HG03469 (cell line): ENCODE measurements at regions not wholly inside any gene's neighbourhood (a gene's known extent, or its start where the extent isn't known, plus 50 kb on each side); places are given as distances from the start of the nearest gene placed in this dataset.

Experiments used
- ATAC-seq: cut with Tn5 transposase; IDR thresholded peaks from one replicate; pipeline ENCODE4 v1.9.1; 2021; ENCODE audit warnings: mild to moderate bottlenecking, moderate library complexity, moderate number of reproducible peaks; ENCODE audit not compliant: unreplicated experiment

GRCh38 chr6:169937389-169938261 is 186.2 kb downstream of the ERMARD start:
- ATAC-seq: no peak

- no peak for ATAC-seq
Observed at GRCh38 chr6:169936355-169936975, 185.0 kb downstream of the ERMARD start.

- ATAC-seq: no peak
Observed at GRCh38 chr6:169935861-169936260, 184.4 kb downstream of the ERMARD start.

- no peak for ATAC-seq
Observed at GRCh38 chr6:169935348-169935718, 183.9 kb downstream of the ERMARD start.

GRCh38 chr6:169934699-169935347 is 183.4 kb downstream of the ERMARD start:
- ATAC-seq: no peak

GRCh38 chr6:169933839-169934698 is 182.6 kb downstream of the ERMARD start:
- no peak for ATAC-seq

- ATAC-seq: no peak
Observed at GRCh38 chr6:169933251-169933821, 181.9 kb downstream of the ERMARD start.

- no peak for ATAC-seq
Observed at GRCh38 chr6:169932491-169932890, 181.1 kb downstream of the ERMARD start.

GRCh38 chr6:169931261-169931660 is 179.8 kb downstream of the ERMARD start:
- ATAC-seq: no peak

- ATAC-seq: no peak
Observed at GRCh38 chr6:169930799-169931198, 179.4 kb downstream of the ERMARD start.

GRCh38 chr6:169927711-169928110 is 176.3 kb downstream of the ERMARD start:
- no peak for ATAC-seq

GRCh38 chr6:169926617-169927417 is 175.4 kb downstream of the ERMARD start:
- ATAC-seq: no peak

- no peak for ATAC-seq
Observed at GRCh38 chr6:169923468-169924464, 172.3 kb downstream of the ERMARD start.

- no peak for ATAC-seq
Observed at GRCh38 chr6:169921853-169922824, 170.7 kb downstream of the ERMARD start.

- no peak for ATAC-seq
Observed at GRCh38 chr6:169921217-169921616, 169.8 kb downstream of the ERMARD start.

- ATAC-seq: no peak
Observed at GRCh38 chr6:169920359-169921020, 169.1 kb downstream of the ERMARD start.
